Pancreas (tissue), 10 donors: ENCODE measurements at regions not wholly inside any gene's neighbourhood (a gene's known extent, or its start where the extent isn't known, plus 50 kb on each side); places are given as distances from the start of the nearest gene placed in this dataset.

Experiments
- ATAC-seq, 4 donors: fragments of 200-7000 bp; cut with Tn5 transposase; one replicate each; pipeline versions ENCODE4 v1.8.0 to v1.9.1; 2020; ENCODE audit warnings: mild to moderate bottlenecking in 4 of 4, moderate library complexity in 4 of 4
- DNase-seq, 6 donors: peaks; one replicate each; pipeline ENCODE4 v3.0.0-alpha.2; 2020
- FAIRE-seq: peaks from 2 replicates; lab custom pipeline; 2012; peaks lifted over from hg19 to GRCh38; lab: Jason Lieb, UNC
- H3K27ac ChIP-seq, 4 donors: fragments of 200-600 bp; sonication (generic); 1 replicate in 3 of 4; 2 replicates in 1 of 4; pipeline versions ENCODE4 v1.5.0 to v1.8.0; 2020
- H3K27me3 ChIP-seq, 4 donors: fragments of 200-600 bp; one replicate each; pipeline ENCODE4 v1.8.0; 2021
- H3K36me3 ChIP-seq, 3 donors: fragments of 200-600 bp; sonication (generic) in 1 of 3; one replicate each; pipeline versions ENCODE4 v1.5.0 to v1.8.0; 2020 to 2021
- H3K4me1 ChIP-seq, 3 donors: fragments of 200-600 bp; one replicate each; pipeline ENCODE4 v1.8.0; 2021
- H3K4me3 ChIP-seq, 4 donors: fragments of 200-600 bp; sonication (generic) in 2 of 4; one replicate each; pipeline versions ENCODE4 v1.5.0 to v1.8.0; 2020 to 2021
- H3K9me3 ChIP-seq, 4 donors: fragments of 200-600 bp; one replicate each; pipeline ENCODE4 v1.8.0; 2021
- CTCF ChIP-seq, 4 donors: fragments of 200-600 bp; sonication (generic) in 3 of 4; IDR thresholded peaks; one replicate each; pipeline versions ENCODE4 v1.5.0 to v1.8.0; 2021; ENCODE audit warnings: antibody characterized with exemption in 4 of 4
- WGBS, 2 donors: extraction: QIAGEN DNeasy Blood & Tissue Kit; methylation state at CpG; one replicate each; pipeline ENCODE4 v1.1.7; 2013; 5-methylcytosine and 5-hydroxymethylcytosine counted together
- intact Hi-C, 3 donors: fragments of 100-400 bp; cut with DNase I; formaldehyde crosslinking; loops; one replicate each; pipeline versions ENCODE4 v1.11.1 to v1.14.2; 2022
- donor health status: healthy with polysubstance abuse.
- donor health status: DM: no; HTN: no; CAD: no; lungs with moderate emphysema.
- donor health status: DM: no; HTN: no; CAD: no.
- donor health status: control.
- donor health status: control.
- donor health status: Bipolar disorder and iron deficiency.
- donor health status: DM: yes; HTN: yes; CAD: no.
- donor health status: DM: no; HTN: no; CAD: no.
- donor health status: DM: no; HTN: no; CAD: no.
- donor health status: DM: yes; HTN: yes; CAD: no.

GRCh38 chr1:228937851-228938536 is 202.7 kb downstream of the RHOU start:
- DNase-seq (no peak), ATAC-seq (peak in 3 of 4 donors; percentile 18 to 36 (median 20)), FAIRE-seq (no peak)
- no peaks in the 10 kb centered on the region for H3K27me3 ChIP-seq
- H3K9me3 ChIP-seq, result no peaks in the 10 kb centered on the region
- H3K27ac ChIP-seq, result peak overlapping the region in 3 of 4 donors; percentile 10 to 41 (median 39)
- H3K4me1 ChIP-seq, result no peaks in the 10 kb centered on the region
- intact Hi-C loops, result no loop called here
- no peaks in the 10 kb centered on the region for H3K36me3 ChIP-seq
- no peak overlapping the region for H3K4me3 ChIP-seq
- no peak for TF ChIP-seq CTCF (IDR thresholded peaks at IDR 0.05)
- WGBS, 2 donors, result 64 to 72% methylated on average over 14 of the region's 14 CpGs

GRCh38 chr1:228938537-228938901 is 203.2 kb downstream of the RHOU start:
- Histone ChIP-seq H3K4me3 (no peak overlapping the region), H3K9me3 (no peaks in the 10 kb centered on the region), H3K36me3 (no peaks in the 10 kb centered on the region), H3K27me3 (no peaks in the 10 kb centered on the region), H3K4me1 (no peaks in the 10 kb centered on the region), H3K27ac (peak overlapping the region in 3 of 4 donors; percentile 10 to 41 (median 39))
- ATAC-seq (peak in 3 of 4 donors; percentile 61 to 73 (median 71)), DNase-seq (no peak), FAIRE-seq (no peak)
- TF ChIP-seq CTCF (IDR thresholded peaks at IDR 0.05), result no peak
- WGBS, 2 donors, result 50 to 51% methylated on average over 8 of the region's 8 CpGs
- intact Hi-C loops, result no loop called here

- 83 to 85% methylated on average over 6 of the region's 6 CpGs for WGBS, 2 donors
- no peaks in the 10 kb centered on the region for H3K4me1 ChIP-seq
These were observed 203.9 kb downstream of the RHOU start for GRCh38 chr1:228939001-228939691.

GRCh38 chr1:228939881-228940392 is 204.7 kb downstream of the RHOU start:
- TF ChIP-seq CTCF (IDR thresholded peaks at IDR 0.05), result no peak
- ATAC-seq (no peak), DNase-seq (no peak), FAIRE-seq (no peak)
- Histone ChIP-seq H3K4me3 (no peak overlapping the region), H3K36me3 (no peaks in the 10 kb centered on the region), H3K27ac (no peak overlapping the region), H3K27me3 (no peaks in the 10 kb centered on the region), H3K4me1 (no peaks in the 10 kb centered on the region), H3K9me3 (no peaks in the 10 kb centered on the region)
- intact Hi-C loops, result no loop called here
- 85 to 93% methylated on average over 7 of the region's 7 CpGs for WGBS, 2 donors

More at GRCh38 chr1:228939001-228939691, 203.9 kb downstream of the RHOU start:
- H3K9me3 ChIP-seq, result no peaks in the 10 kb centered on the region
- TF ChIP-seq CTCF (IDR thresholded peaks at IDR 0.05), result no peak
- H3K4me3 ChIP-seq, result no peak overlapping the region
- no peak for FAIRE-seq
- no peak for ATAC-seq
- DNase-seq, result no peak
- H3K27ac ChIP-seq, result peak overlapping the region in 2 of 4 donors; percentile 39 to 41
- intact Hi-C loops, result no loop called here
- no peaks in the 10 kb centered on the region for H3K36me3 ChIP-seq
- no peaks in the 10 kb centered on the region for H3K27me3 ChIP-seq
